ENCODE measurements at regions not wholly inside any gene's neighbourhood (a gene's known extent, or its start where the extent isn't known, plus 50 kb on each side); places are given as distances from the start of the nearest gene placed in this dataset.

DNA sequence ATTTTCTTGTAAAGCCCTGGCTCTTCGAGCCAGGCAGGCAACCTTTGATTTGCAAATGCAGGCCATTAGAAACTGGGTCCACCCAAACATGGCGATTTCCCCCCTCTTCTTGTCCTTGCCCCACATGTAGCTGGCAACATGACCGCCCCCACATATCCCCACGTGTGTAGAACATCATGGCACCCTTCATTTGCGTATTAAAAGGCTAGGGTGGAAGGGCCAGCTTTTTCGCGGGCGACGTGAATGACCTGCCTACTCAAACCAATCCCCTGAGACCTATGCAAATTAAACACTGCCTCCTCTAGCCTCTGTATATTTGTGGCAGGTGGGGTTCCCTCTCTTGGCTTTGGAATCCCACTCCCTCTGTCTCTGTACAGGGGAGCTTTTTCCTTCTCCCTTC is 107.0 kb upstream of the CLINT1 start (continued):
- TF ChIP-seq, protein P1, sequence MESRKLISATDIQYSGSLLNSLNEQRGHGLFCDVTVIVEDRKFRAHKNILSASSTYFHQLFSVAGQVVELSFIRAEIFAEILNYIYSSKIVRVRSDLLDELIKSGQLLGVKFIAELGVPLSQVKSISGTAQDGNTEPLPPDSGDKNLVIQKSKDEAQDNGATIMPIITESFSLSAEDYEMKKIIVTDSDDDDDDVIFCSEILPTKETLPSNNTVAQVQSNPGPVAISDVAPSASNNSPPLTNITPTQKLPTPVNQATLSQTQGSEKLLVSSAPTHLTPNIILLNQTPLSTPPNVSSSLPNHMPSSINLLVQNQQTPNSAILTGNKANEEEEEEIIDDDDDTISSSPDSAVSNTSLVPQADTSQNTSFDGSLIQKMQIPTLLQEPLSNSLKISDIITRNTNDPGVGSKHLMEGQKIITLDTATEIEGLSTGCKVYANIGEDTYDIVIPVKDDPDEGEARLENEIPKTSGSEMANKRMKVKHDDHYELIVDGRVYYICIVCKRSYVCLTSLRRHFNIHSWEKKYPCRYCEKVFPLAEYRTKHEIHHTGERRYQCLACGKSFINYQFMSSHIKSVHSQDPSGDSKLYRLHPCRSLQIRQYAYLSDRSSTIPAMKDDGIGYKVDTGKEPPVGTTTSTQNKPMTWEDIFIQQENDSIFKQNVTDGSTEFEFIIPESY (IDR thresholded peaks at IDR 0.05) = no peak

DNA sequence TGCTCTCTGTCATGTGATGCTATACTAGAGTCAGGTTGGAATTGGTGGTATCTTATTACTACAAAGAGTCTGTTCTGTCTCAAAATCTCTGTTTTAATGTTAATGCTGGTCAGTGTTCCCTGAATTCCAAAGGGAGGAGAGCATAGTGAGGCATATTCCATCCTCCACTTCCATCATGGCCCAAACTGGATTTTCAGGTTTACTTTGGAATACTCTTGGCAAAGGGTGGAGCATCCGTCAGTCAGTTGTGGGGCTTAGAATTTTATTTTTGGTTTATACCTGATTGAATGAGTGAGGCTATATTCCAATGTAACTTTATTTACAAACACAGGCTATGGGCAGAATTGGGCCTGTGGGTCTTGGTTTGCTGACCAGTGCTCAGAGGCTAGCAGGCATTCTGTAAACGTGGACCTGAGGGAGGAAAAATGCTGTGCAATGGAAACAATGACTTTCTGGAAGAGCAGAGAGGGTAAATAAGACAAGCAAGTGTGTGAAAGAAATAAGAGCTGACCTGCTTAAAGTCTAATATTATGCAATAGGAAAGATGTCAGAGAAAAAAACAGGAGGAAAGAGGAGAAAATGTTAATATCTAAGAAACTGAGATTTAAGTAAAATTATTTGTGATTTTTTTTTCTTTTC is 106.2 kb upstream of the CLINT1 start:
- Histone ChIP-seq H3K4me2 (ENCODE audit: control insufficient read depth, insufficient read depth) (no peak overlapping the region), H3K79me2 (ENCODE audit: control insufficient read depth, insufficient read depth, low read length) (no peaks in the 10 kb centered on the region), H3K27ac (ENCODE audit: control insufficient read depth, insufficient read depth) (no peak overlapping the region), H3K9ac (ENCODE audit: control insufficient read depth, insufficient read depth, low read length) (no peak overlapping the region), H3K4me1 (ENCODE audit: control insufficient read depth, insufficient read depth, low read length) (no peaks in the 10 kb centered on the region), H3K27me3 (replicated peaks in 1 of 2; ENCODE audit: control insufficient read depth in 2 of 2, insufficient read depth in 2 of 2, low read length in 1 of 2) (no peaks in the 10 kb centered on the region), H3K36me3 (ENCODE audit: control insufficient read depth in 2 of 2, insufficient read depth in 2 of 2, low read length in 1 of 2) (no peaks in the 10 kb centered on the region), H2AFZ (ENCODE audit: control insufficient read depth, low read depth, low read length) (no peak overlapping the region), H4K20me1 (ENCODE audit: control insufficient read depth, insufficient read depth) (no peaks in the 10 kb centered on the region), H3K9me3 (replicated peaks; ENCODE audit: control insufficient read depth, insufficient read depth, low read length) (no peaks in the 10 kb centered on the region), H3K4me3 (no peak overlapping the region)
- ATAC-seq (no peak), DNase-seq (ENCODE audit: low read depth, low spot score) (no peak), FAIRE-seq (no peak)
- intact Hi-C loops (cut with micrococcal nuclease; ENCODE audit: unreplicated experiment) = no loop called here
- POLR2A ChIA-PET = no interaction called here
- BruUV-seq (replicated peaks) = no TSS peak
- RAD21 ChIA-PET (ENCODE audit: unreplicated experiment) = interaction anchor here (0.7 to 0.9 kb wide), 2 partner anchors 99 to 114 kb away, joined by 3 read pairs; no protein-coding TSS in a partner anchor
- in situ Hi-C loops (cut with MboI) = no loop called here
- 46% methylated on average over 2 of the region's 2 CpGs for WGBS (ENCODE audit: insufficient coverage, insufficient replicate concordance, low lambda C conversion rate, missing lambda C conversion rate)
- CTCF ChIA-PET = no interaction called here
- SMC1A ChIA-PET (ENCODE audit: uncharacterized antibody, unreplicated experiment) = no interaction called here
- no peak for TF ChIP-seq FOS (IDR thresholded peaks at IDR 0.05; ENCODE audit: borderline replicate concordance, extremely low read depth, insufficient read length)
- TF ChIP-seq CHD1 (IDR thresholded peaks at IDR 0.05; ENCODE audit: low read depth, low read length) = no peak
- TF ChIP-seq KDM1A (IDR thresholded peaks at IDR 0.05; ENCODE audit: borderline replicate concordance) = no peak
- no peak for TF ChIP-seq KAT2A (conservative IDR thresholded peaks at IDR 0.05; ENCODE audit: control insufficient read depth, low read depth, low read length)
- TF ChIP-seq, protein P2, sequence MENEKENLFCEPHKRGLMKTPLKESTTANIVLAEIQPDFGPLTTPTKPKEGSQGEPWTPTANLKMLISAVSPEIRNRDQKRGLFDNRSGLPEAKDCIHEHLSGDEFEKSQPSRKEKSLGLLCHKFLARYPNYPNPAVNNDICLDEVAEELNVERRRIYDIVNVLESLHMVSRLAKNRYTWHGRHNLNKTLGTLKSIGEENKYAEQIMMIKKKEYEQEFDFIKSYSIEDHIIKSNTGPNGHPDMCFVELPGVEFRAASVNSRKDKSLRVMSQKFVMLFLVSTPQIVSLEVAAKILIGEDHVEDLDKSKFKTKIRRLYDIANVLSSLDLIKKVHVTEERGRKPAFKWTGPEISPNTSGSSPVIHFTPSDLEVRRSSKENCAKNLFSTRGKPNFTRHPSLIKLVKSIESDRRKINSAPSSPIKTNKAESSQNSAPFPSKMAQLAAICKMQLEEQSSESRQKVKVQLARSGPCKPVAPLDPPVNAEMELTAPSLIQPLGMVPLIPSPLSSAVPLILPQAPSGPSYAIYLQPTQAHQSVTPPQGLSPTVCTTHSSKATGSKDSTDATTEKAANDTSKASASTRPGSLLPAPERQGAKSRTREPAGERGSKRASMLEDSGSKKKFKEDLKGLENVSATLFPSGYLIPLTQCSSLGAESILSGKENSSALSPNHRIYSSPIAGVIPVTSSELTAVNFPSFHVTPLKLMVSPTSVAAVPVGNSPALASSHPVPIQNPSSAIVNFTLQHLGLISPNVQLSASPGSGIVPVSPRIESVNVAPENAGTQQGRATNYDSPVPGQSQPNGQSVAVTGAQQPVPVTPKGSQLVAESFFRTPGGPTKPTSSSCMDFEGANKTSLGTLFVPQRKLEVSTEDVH (IDR thresholded peaks at IDR 0.05; ENCODE audit: low read depth, partially characterized antibody) = no peak
- TF ChIP-seq, protein P3, sequence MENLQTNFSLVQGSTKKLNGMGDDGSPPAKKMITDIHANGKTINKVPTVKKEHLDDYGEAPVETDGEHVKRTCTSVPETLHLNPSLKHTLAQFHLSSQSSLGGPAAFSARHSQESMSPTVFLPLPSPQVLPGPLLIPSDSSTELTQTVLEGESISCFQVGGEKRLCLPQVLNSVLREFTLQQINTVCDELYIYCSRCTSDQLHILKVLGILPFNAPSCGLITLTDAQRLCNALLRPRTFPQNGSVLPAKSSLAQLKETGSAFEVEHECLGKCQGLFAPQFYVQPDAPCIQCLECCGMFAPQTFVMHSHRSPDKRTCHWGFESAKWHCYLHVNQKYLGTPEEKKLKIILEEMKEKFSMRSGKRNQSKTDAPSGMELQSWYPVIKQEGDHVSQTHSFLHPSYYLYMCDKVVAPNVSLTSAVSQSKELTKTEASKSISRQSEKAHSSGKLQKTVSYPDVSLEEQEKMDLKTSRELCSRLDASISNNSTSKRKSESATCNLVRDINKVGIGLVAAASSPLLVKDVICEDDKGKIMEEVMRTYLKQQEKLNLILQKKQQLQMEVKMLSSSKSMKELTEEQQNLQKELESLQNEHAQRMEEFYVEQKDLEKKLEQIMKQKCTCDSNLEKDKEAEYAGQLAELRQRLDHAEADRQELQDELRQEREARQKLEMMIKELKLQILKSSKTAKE (IDR thresholded peaks at IDR 0.05; ENCODE audit: low read depth, poor library complexity, severe bottlenecking) = no peak
- TF ChIP-seq CEBPB (IDR thresholded peaks at IDR 0.05; ENCODE audit: borderline replicate concordance in 1 of 2, low read depth in 2 of 2, low read length in 2 of 2) = no peak
- no peak for TF ChIP-seq SMC3 (IDR thresholded peaks at IDR 0.05; ENCODE audit: borderline replicate concordance, low read length)
- TF ChIP-seq, protein P4, sequence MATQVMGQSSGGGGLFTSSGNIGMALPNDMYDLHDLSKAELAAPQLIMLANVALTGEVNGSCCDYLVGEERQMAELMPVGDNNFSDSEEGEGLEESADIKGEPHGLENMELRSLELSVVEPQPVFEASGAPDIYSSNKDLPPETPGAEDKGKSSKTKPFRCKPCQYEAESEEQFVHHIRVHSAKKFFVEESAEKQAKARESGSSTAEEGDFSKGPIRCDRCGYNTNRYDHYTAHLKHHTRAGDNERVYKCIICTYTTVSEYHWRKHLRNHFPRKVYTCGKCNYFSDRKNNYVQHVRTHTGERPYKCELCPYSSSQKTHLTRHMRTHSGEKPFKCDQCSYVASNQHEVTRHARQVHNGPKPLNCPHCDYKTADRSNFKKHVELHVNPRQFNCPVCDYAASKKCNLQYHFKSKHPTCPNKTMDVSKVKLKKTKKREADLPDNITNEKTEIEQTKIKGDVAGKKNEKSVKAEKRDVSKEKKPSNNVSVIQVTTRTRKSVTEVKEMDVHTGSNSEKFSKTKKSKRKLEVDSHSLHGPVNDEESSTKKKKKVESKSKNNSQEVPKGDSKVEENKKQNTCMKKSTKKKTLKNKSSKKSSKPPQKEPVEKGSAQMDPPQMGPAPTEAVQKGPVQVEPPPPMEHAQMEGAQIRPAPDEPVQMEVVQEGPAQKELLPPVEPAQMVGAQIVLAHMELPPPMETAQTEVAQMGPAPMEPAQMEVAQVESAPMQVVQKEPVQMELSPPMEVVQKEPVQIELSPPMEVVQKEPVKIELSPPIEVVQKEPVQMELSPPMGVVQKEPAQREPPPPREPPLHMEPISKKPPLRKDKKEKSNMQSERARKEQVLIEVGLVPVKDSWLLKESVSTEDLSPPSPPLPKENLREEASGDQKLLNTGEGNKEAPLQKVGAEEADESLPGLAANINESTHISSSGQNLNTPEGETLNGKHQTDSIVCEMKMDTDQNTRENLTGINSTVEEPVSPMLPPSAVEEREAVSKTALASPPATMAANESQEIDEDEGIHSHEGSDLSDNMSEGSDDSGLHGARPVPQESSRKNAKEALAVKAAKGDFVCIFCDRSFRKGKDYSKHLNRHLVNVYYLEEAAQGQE (IDR thresholded peaks at IDR 0.05; ENCODE audit: low read depth, low read length) = no peak
- no peak for TF ChIP-seq CHD4 (IDR thresholded peaks at IDR 0.05)
